Esophagus squamous epithelium (tissue), 5 donors: ENCODE measurements at regions not wholly inside any gene's neighbourhood (a gene's known extent, or its start where the extent isn't known, plus 50 kb on each side); places are given as distances from the start of the nearest gene placed in this dataset.
"Not testable (repeated sequence)": the region's sequence is repeated elsewhere in the genome, so short reads cannot be mapped to it uniquely, and the experiment has no call there.

Experiments used
- DNase-seq: peaks from one replicate; lab custom pipeline; 2025; lab: John Stamatoyannopoulos, UW
- H3K27ac ChIP-seq, 4 donors: fragments of 200-600 bp; sonication (generic); one replicate each; pipeline ENCODE4 v1.5.1; 2016 to 2019; ENCODE audit warnings: mild to moderate bottlenecking in 1 of 4
- H3K27me3 ChIP-seq, 4 donors: fragments of 200-600 bp; sonication (generic); 1 replicate in 3 of 4; 2 replicates in 1 of 4; pipeline versions ENCODE4 v1.5.1 to v1.6.0; 2017 to 2021; ENCODE audit warnings: antibody characterized with exemption in 1 of 4
- H3K36me3 ChIP-seq, 3 donors: fragments of 200-600 bp; sonication (generic); one replicate each; pipeline ENCODE4 v1.5.1; 2016 to 2019
- H3K4me1 ChIP-seq, 3 donors: fragments of 200-600 bp; sonication (generic); one replicate each; pipeline ENCODE4 v1.5.1; 2017 to 2019
- H3K4me3 ChIP-seq, 4 donors: fragments of 200-600 bp; sonication (generic); 1 replicate in 3 of 4; 2 replicates in 1 of 4; pipeline ENCODE4 v1.5.1; 2016 to 2019; ENCODE audit warnings: mild to moderate bottlenecking in 2 of 4, moderate library complexity in 1 of 4
- H3K9me3 ChIP-seq, 3 donors: fragments of 200-600 bp; sonication (generic); one replicate each; pipeline ENCODE4 v1.5.1; 2016 to 2019
- POLR2A ChIP-seq, 4 donors: fragments of 450-650 bp; IDR thresholded peaks; one replicate each; pipeline ENCODE4 v1.6.1; 2017; ENCODE audit warnings: antibody characterized with exemption in 4 of 4, mild to moderate bottlenecking in 4 of 4, moderate library complexity in 3 of 4
- WGBS, 2 donors: methylation state at CpG; one replicate each; pipeline ENCODE4 v1.1.5; 2018; 5-methylcytosine and 5-hydroxymethylcytosine counted together
- intact Hi-C: fragments of 100-400 bp; cut with DNase I; formaldehyde crosslinking; loops from one replicate; pipeline ENCODE4 v1.15.0; 2022
- TF ChIP-seq, protein P1 (sequence below), 6 experiments: fragments of 450-650 bp in 4 of 6; fragments of 200-600 bp in 2 of 6; sonication (generic) in 2 of 6; IDR thresholded peaks; one replicate each; pipeline ENCODE4 v1.5.1; 2016 to 2019; ENCODE audit warnings: antibody characterized with exemption in 6 of 6, mild to moderate bottlenecking in 4 of 6, moderate library complexity in 4 of 6
- donor health status: DM: yes; HTN: yes; CAD: no.

- DNase-seq: no peak
- 88 to 90% methylated on average over 19 to 21 of the region's 24 CpGs for WGBS, 2 donors
- Histone ChIP-seq H3K27me3 (no peaks in the 10 kb centered on the region), H3K4me3 (no peak overlapping the region), H3K9me3 (no peaks in the 10 kb centered on the region), H3K36me3 (no peaks in the 10 kb centered on the region), H3K4me1 (no peaks in the 10 kb centered on the region), H3K27ac (no peak overlapping the region)
- intact Hi-C loops: no loop called here
- no peak for TF ChIP-seq POLR2A (IDR thresholded peaks at IDR 0.05)
- TF ChIP-seq, protein P1, sequence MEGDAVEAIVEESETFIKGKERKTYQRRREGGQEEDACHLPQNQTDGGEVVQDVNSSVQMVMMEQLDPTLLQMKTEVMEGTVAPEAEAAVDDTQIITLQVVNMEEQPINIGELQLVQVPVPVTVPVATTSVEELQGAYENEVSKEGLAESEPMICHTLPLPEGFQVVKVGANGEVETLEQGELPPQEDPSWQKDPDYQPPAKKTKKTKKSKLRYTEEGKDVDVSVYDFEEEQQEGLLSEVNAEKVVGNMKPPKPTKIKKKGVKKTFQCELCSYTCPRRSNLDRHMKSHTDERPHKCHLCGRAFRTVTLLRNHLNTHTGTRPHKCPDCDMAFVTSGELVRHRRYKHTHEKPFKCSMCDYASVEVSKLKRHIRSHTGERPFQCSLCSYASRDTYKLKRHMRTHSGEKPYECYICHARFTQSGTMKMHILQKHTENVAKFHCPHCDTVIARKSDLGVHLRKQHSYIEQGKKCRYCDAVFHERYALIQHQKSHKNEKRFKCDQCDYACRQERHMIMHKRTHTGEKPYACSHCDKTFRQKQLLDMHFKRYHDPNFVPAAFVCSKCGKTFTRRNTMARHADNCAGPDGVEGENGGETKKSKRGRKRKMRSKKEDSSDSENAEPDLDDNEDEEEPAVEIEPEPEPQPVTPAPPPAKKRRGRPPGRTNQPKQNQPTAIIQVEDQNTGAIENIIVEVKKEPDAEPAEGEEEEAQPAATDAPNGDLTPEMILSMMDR (IDR thresholded peaks at IDR 0.05): no peak
Measured at GRCh38 chr4:117575850-117576249, 458.4 kb upstream of the NDST3 start.

DNA sequence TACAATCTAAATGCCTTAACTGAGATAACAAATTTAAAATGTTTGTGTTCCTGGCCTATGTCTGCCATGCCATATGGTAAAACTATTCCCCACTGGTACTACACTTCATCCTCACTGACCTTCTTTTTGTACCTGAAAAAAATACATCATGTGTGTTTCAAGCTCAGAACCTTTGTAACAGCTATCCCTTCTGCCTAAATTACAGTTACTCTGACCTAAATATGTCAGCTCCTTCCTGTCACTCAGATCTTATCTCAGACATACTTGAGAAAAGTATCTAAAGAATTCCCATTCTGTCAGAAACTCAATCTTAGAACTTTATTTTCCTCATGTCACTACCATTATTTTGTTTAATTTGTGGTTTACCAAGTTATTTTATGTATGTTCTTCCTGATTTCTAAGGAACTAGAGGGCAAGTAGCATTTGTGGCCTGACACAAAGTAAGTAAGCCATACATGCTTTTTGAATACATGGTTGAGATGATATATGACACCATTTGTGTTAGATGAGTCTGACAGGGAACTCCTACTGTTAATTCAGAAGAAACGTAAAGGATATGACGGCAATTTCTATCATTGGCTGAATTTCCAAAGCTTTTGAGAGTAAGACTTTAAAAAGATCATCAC, 456.5 kb upstream of the NDST3 start:
- Histone ChIP-seq H3K27me3 (no peaks in the 10 kb centered on the region), H3K27ac (no peak overlapping the region), H3K36me3 (no peaks in the 10 kb centered on the region), H3K4me1 (no peaks in the 10 kb centered on the region), H3K9me3 (no peaks in the 10 kb centered on the region), H3K4me3 (no peak overlapping the region)
- intact Hi-C loops: no loop called here
- TF ChIP-seq, protein P1 (IDR thresholded peaks at IDR 0.05): no peak
- no peak for TF ChIP-seq POLR2A (IDR thresholded peaks at IDR 0.05)
- WGBS, 2 donors: 20 to 25% methylated on average over 2 of the region's 2 CpGs
- DNase-seq: no peak

- Histone ChIP-seq H3K27ac (no peak overlapping the region), H3K27me3 (no peaks in the 10 kb centered on the region), H3K9me3 (no peaks in the 10 kb centered on the region), H3K4me1 (no peaks in the 10 kb centered on the region), H3K36me3 (no peaks in the 10 kb centered on the region), H3K4me3 (no peak overlapping the region)
- intact Hi-C loops: no loop called here
- WGBS, 2 donors: 27 to 37% methylated on average over 4 of the region's 4 CpGs
- TF ChIP-seq, protein P1 (IDR thresholded peaks at IDR 0.05): no peak
- TF ChIP-seq POLR2A (IDR thresholded peaks at IDR 0.05): no peak
- DNase-seq: no peak
Measured at GRCh38 chr4:117588771-117589170, 445.5 kb upstream of the NDST3 start.

DNA sequence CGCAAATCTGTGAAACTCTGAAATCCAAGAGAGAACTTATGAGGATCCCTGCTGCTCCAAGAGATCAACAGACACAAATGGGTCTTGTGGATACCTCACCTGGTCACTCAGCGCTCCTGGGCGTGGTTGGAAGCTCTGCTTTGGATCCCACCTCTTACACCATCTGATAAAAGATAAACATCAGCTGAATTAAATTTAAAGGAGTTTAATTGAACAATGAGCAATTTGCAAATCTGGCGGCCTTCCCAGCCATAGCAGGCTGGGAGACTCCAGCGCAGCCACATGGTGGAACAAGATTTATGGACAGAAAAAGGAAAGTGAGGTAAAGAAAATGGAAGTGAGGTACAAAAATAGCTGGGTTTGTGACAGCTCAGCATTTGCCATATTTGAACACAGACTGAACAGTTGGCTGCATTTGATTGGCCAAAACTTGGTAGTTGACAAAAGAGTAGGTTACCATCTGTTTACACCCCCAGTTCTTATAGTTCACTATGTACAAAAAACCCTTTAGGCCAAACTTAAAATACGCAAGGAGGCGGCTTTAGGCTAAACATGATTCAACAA, 437.3 kb upstream of the NDST3 start:
- H3K4me1 ChIP-seq: no peaks in the 10 kb centered on the region
- H3K36me3 ChIP-seq: no peaks in the 10 kb centered on the region
- H3K27ac ChIP-seq: no peak overlapping the region
- no peak for DNase-seq
- H3K4me3 ChIP-seq: no peak overlapping the region
- no peak for TF ChIP-seq POLR2A (IDR thresholded peaks at IDR 0.05)
- TF ChIP-seq, protein P1 (IDR thresholded peaks at IDR 0.05): no peak
- no peaks in the 10 kb centered on the region for H3K9me3 ChIP-seq
- intact Hi-C loops: no loop called here
- 74% methylated on average over 7 of the region's 7 CpGs for WGBS, 2 donors
- no peaks in the 10 kb centered on the region for H3K27me3 ChIP-seq

- WGBS, 2 donors: 64 to 76% methylated on average over 2 of the region's 2 CpGs
- H3K27me3 ChIP-seq, intact Hi-C loops, H3K4me1 ChIP-seq, H3K36me3 ChIP-seq, H3K9me3 ChIP-seq, H3K27ac ChIP-seq, DNase-seq, H3K4me3 ChIP-seq: not testable (repeated sequence)
Measured at GRCh38 chr4:117599393-117599792, 434.9 kb upstream of the NDST3 start.

GRCh38 chr4:117600936-117601335, 433.4 kb upstream of the NDST3 start:
- 42 to 51% methylated on average over 4 of the region's 4 CpGs for WGBS, 2 donors
- H3K9me3 ChIP-seq, H3K4me3 ChIP-seq, intact Hi-C loops, DNase-seq, H3K4me1 ChIP-seq, H3K27me3 ChIP-seq, H3K36me3 ChIP-seq, H3K27ac ChIP-seq: not testable (repeated sequence)
